Smooth muscle cell (in vitro differentiated cells): ENCODE measurements at regions not wholly inside any gene's neighbourhood (a gene's known extent, or its start where the extent isn't known, plus 50 kb on each side); places are given as distances from the start of the nearest gene placed in this dataset.
A peak's percentile ranks its signal among the peaks of the same experiment; 100 is the strongest.

Source experiments
- DNase-seq: peaks from one replicate; lab custom pipeline; 2025; ENCODE audit not compliant: unreplicated experiment; lab: John Stamatoyannopoulos, UW
- H2AFZ ChIP-seq: fragments of 200-600 bp; sonication (generic); 2 replicates; pipeline ENCODE4 v1.6.0; 2016; ENCODE audit warnings: antibody characterized with exemption, low read depth, mild to moderate bottlenecking
- H3F3A ChIP-seq: fragments of 200-600 bp; sonication (generic); 2 replicates; pipeline ENCODE4 v1.6.0; 2017; ENCODE audit warnings: antibody characterized with exemption, low read depth
- H3K27ac ChIP-seq: fragments of 200-600 bp; sonication (generic); 2 replicates; pipeline ENCODE4 v1.5.1; 2016; ENCODE audit warnings: low read depth, mild to moderate bottlenecking
- H3K27me3 ChIP-seq: fragments of 200-600 bp; sonication (generic); 2 replicates; pipeline ENCODE4 v1.6.1; 2016; ENCODE audit warnings: low read depth, mild to moderate bottlenecking
- H3K36me3 ChIP-seq: fragments of 200-600 bp; sonication (generic); 2 replicates; pipeline ENCODE4 v1.5.1; 2016; ENCODE audit warnings: low read depth
- H3K4me1 ChIP-seq: fragments of 200-600 bp; sonication (generic); 2 replicates; pipeline ENCODE4 v1.5.1; 2016; ENCODE audit warnings: low read depth
- H3K4me2 ChIP-seq: fragments of 200-600 bp; sonication (generic); 2 replicates; pipeline ENCODE4 v1.6.0; 2016; ENCODE audit warnings: mild to moderate bottlenecking
- H3K4me3 ChIP-seq: fragments of 200-600 bp; sonication (generic); 2 replicates; pipeline ENCODE4 v1.5.1; 2016; ENCODE audit warnings: mild to moderate bottlenecking
- H3K79me2 ChIP-seq: fragments of 200-600 bp; sonication (generic); 2 replicates; pipeline ENCODE4 v1.6.0; 2016; ENCODE audit warnings: low read depth, mild to moderate bottlenecking
- H3K9ac ChIP-seq: fragments of 200-600 bp; sonication (generic); 2 replicates; pipeline ENCODE4 v1.6.0; 2016; ENCODE audit warnings: low read depth
- H3K9me3 ChIP-seq: fragments of 200-600 bp; sonication (generic); replicated peaks from 2 replicates; pipeline ENCODE4 v1.5.1; 2016; ENCODE audit warnings: low read depth
- H4K20me1 ChIP-seq: fragments of 200-600 bp; sonication (generic); 2 replicates; pipeline ENCODE4 v1.6.0; 2016; ENCODE audit warnings: low read depth
- CTCF ChIP-seq: fragments of 200-600 bp; sonication (generic); IDR thresholded peaks from 2 replicates; pipeline ENCODE4 v1.5.1; 2017; ENCODE audit warnings: borderline replicate concordance, mild to moderate bottlenecking, antibody characterized with exemption; ENCODE audit not compliant: insufficient read depth, poor library complexity, severe bottlenecking
- WGBS: methylation state at CpG from one replicate; pipeline ENCODE4 v1.1.7; 2016; ENCODE audit warnings: low lambda C conversion rate; 5-methylcytosine and 5-hydroxymethylcytosine counted together

DNA sequence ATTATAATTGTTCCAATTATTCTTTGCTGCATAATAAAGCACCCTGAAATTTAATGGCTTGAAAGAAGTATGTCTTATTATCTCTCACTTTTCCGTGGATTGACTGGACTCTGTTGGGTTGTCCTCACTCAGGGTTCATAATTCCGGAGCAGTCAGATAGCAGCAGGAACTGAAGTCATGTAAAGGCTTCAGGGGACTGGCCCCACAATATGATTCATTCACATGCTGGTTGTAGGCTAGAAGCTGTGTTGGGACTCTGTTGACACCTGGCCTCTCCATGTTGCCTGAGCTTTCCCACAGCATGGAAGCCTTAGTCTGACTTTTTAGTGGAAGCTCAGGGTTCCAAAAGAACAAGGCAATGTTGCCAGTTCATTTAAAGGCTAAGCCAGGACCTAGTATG, 367.1 kb upstream of the ADGRL2 start:
- no peaks in the 10 kb centered on the region for H3K9me3 ChIP-seq
- H3K4me3 ChIP-seq, result no peak overlapping the region
- no peak for DNase-seq
- no peaks in the 10 kb centered on the region for H3K36me3 ChIP-seq
- no peak overlapping the region for H2AFZ ChIP-seq
- H3K4me1 ChIP-seq, result peaks cover 30% of the 10 kb centered on the region
- H3K4me2 ChIP-seq, result no peak overlapping the region
- H3K9ac ChIP-seq, result no peak overlapping the region
- H4K20me1 ChIP-seq, result no peaks in the 10 kb centered on the region
- peaks cover 4% of the 10 kb centered on the region for H3F3A ChIP-seq
- no peaks in the 10 kb centered on the region for H3K27me3 ChIP-seq
- no peaks in the 10 kb centered on the region for H3K79me2 ChIP-seq
- H3K27ac ChIP-seq, result peak overlapping the region; percentile 22
- no peak for TF ChIP-seq CTCF
- 49% methylated on average over 2 of the region's 2 CpGs for WGBS

- H3K36me3 ChIP-seq, result no peaks in the 10 kb centered on the region
- no peak overlapping the region for H3K4me3 ChIP-seq
- TF ChIP-seq CTCF, result no peak
- H3K9me3 ChIP-seq, result no peaks in the 10 kb centered on the region
- no peaks in the 10 kb centered on the region for H4K20me1 ChIP-seq
- H3K4me1 ChIP-seq, result peaks cover 30% of the 10 kb centered on the region
- H3K9ac ChIP-seq, result no peak overlapping the region
- peak overlapping the region; percentile 51 for H3K27ac ChIP-seq
- peak overlapping the region; percentile 63 for H3K4me2 ChIP-seq
- DNase-seq, result no peak
- H3F3A ChIP-seq, result peaks cover 4% of the 10 kb centered on the region
- no peaks in the 10 kb centered on the region for H3K27me3 ChIP-seq
- H3K79me2 ChIP-seq, result no peaks in the 10 kb centered on the region
- 55% methylated on average over 8 of the region's 8 CpGs for WGBS
- H2AFZ ChIP-seq, result no peak overlapping the region
Measured at GRCh38 chr1:81432654-81433109, 368.1 kb upstream of the ADGRL2 start.

GRCh38 chr1:81432059-81432458, 368.7 kb upstream of the ADGRL2 start:
- Histone ChIP-seq H3K36me3 (no peaks in the 10 kb centered on the region), H3K27me3 (no peaks in the 10 kb centered on the region), H4K20me1 (no peaks in the 10 kb centered on the region), H3K9ac (no peak overlapping the region), H3K4me1 (peaks cover 30% of the 10 kb centered on the region), H3K4me3 (no peak overlapping the region), H3K9me3 (no peaks in the 10 kb centered on the region), H3K79me2 (no peaks in the 10 kb centered on the region), H3K27ac (peak overlapping the region; percentile 51), H3F3A (peaks cover 4% of the 10 kb centered on the region), H2AFZ (peak overlapping the region; percentile 70), H3K4me2 (peak overlapping the region; percentile 63)
- no peak for TF ChIP-seq CTCF
- no peak for DNase-seq
- WGBS, result 8% methylated on average over 4 of the region's 4 CpGs

DNA sequence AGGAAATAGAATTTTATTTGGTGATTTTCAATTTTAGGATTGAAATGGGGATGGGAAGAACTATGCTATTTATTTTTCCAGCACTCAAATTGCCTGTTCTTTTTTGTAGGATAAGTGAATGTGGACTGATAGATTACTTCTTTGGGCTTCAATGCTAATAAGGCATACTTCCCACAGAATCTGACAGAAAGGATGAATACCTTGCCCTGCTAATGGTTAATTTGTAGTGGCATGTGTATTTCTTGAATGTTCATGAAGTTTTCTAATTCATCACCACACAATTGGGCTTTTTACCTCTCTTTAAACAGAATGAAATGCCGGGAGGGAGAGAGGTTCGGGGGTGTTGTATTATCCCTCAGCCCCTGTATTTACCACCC, 369.1 kb upstream of the ADGRL2 start:
- no peak for TF ChIP-seq CTCF
- 64% methylated on average over 2 of the region's 2 CpGs for WGBS
- H3K9me3 ChIP-seq, result no peaks in the 10 kb centered on the region
- H3K4me2 ChIP-seq, result peak overlapping the region; percentile 63
- H3F3A ChIP-seq, result peaks cover 4% of the 10 kb centered on the region
- H3K27me3 ChIP-seq, result no peaks in the 10 kb centered on the region
- peaks cover 30% of the 10 kb centered on the region for H3K4me1 ChIP-seq
- H3K4me3 ChIP-seq, result no peak overlapping the region
- no peaks in the 10 kb centered on the region for H3K79me2 ChIP-seq
- H2AFZ ChIP-seq, result peak overlapping the region; percentile 70
- no peak for DNase-seq
- no peak overlapping the region for H3K9ac ChIP-seq
- no peaks in the 10 kb centered on the region for H4K20me1 ChIP-seq
- no peaks in the 10 kb centered on the region for H3K36me3 ChIP-seq
- H3K27ac ChIP-seq, result peak overlapping the region; percentile 51
